Lower leg skin (tissue), 3 donors: ENCODE measurements at regions not wholly inside any gene's neighbourhood (a gene's known extent, or its start where the extent isn't known, plus 50 kb on each side); places are given as distances from the start of the nearest gene placed in this dataset.

ENCODE experiments used
- CTCF ChIP-seq, 3 donors: fragments of 450-650 bp; IDR thresholded peaks; one replicate each; pipeline ENCODE4 v1.5.1; 2016; ENCODE audit warnings: antibody characterized with exemption in 3 of 3, mild to moderate bottlenecking in 3 of 3, moderate library complexity in 2 of 3
- POLR2A ChIP-seq, 2 donors: fragments of 450-650 bp; IDR thresholded peaks; one replicate each; pipeline ENCODE4 v1.6.1; 2016 to 2017; ENCODE audit warnings: antibody characterized with exemption in 2 of 2, mild to moderate bottlenecking in 1 of 2, moderate library complexity in 1 of 2

GRCh38 chr6:6867404-6867799, 240.4 kb upstream of the RREB1 start:
- TF ChIP-seq CTCF (IDR thresholded peaks at IDR 0.05) (no peak), POLR2A (IDR thresholded peaks at IDR 0.05) (no peak)
